NCI-H510A treated with DMSO at 0.1 percent for 48 hours (cell line): ENCODE measurements at regions not wholly inside any gene's neighbourhood (a gene's known extent, or its start where the extent isn't known, plus 50 kb on each side); places are given as distances from the start of the nearest gene placed in this dataset.

Experiments used
- DNase-seq: peaks from one replicate; lab custom pipeline; 2025; lab: John Stamatoyannopoulos, UW

DNA sequence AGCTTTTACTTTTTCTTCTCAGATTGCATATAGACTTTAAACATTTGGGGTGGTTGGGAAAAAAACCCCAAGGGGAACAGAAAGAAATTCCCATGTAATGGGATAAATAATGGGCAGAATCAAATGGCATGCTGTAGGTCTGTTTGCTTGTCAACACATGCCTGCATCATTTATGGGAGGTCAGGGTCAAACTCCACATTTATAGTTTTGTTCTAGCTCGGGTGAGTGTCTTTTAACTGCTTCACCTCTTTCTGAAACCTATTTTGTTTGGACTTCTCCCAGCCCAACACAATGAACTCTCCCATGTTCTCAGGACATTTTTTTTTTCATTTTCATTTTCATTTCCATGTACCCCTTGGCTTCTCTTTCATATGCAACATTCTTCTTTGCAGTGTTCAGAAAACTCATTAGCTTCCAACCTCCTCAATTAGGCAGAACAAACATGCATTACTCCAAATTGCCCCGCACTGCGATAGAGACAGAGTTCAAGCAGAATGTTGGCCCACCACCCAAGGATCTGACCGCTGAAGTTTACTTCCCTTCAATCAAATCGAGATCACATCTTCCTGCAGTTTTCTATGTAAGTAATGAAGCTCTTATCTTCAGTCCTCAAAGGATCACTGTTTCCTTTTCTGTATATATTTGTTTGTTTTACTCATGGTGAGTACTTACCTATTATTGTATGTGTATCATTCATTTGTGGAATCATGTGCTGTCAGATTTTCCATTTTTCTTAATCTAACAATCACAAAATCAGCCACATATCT is 354.6 kb downstream of the ZSWIM6 start:
- DNase-seq, result no peak

GRCh38 chr5:61687371-61687770 is 355.3 kb downstream of the ZSWIM6 start:
- no peak for DNase-seq

DNA sequence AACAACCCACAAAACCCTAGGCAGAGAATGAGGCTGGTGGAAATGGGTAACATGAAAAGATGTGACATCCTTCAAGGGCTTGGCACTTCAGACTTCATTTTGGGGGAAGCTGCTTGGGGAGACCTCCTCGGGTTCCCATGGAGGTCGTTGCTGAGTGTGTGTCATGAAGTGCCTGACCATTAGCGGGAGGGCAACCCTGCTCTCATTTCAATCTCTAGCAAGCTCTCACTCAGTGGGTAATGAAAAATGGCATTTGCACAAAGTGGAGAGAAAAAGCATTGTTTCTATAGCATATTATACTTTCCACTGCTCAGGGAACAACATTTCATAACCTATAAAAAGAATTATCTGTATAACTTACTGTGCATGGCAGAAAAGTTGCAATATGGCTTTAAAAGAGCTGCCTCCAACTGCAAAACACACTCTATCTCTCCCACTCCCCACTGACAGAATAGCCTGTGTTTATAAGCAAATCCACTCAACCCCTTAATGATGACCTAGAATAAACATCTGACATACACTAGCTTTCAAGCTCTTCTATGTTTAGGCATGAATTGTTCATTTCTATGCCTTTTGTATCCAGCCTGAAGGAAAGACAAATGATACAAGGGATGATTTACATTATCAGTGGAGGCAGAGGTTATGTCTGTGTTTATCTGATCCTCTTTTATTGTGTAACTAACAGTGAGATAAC is 357.2 kb downstream of the ZSWIM6 start:
- DNase-seq, result no peak

DNA sequence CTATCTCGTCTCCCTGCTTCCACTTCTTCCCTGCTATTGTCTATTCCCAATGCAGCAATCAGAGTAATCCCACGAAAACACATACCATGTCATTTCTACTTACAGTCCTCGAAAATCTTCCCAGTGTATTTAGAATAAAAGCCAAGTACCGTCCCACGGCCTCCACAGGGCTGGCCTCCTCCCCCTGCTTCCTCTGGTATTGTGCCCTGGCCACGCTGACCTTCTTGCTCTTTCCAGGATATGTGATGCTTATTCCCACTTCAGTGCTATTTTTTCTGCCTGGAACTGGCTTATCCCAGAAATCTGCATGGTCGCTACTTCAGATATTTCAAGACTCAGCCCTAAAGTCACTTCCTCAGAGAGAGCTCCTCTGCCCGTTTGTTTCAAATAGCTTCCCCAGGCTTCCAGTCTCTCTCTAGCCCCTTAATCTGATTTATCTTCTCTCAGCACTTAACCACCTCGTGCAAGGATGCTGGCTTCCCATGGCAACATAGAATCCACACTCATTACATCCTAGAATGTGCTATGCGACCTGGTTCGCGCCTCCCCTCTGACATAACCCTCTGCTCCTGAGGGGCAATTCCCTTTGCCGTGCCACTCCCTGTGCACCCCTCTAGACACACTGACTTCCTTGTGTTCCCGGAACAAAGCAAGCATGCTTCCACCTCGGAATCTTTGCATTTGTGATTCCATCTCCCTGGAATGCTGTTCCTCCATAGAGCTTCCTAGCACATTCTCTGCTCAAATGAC is 365.9 kb downstream of the ZSWIM6 start:
- DNase-seq, result no peak

GRCh38 chr5:61701877-61702602 is 370.0 kb downstream of the ZSWIM6 start:
- no peak for DNase-seq

DNA sequence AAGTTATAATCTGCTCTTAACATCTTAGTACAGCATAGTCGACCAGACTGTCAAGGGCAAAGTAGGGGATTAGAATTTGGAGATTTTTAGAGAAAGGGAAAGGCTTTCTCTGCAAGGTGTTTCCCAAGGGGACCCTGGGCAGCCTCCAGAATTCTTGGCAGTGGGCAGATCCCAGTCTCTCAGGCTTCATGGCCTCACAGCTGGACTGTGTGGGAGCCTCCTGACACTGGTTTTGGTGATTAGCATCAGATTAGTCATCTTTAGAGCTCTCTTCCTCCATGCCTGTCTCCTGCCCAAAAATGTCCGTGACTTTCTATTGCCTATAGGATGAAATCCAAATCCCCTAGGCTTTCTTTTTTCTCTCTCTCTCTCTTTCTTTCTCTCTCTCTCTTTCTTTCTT is 370.7 kb downstream of the ZSWIM6 start:
- DNase-seq, result no peak

GRCh38 chr5:61704289-61704688 is 372.2 kb downstream of the ZSWIM6 start:
- DNase-seq, result no peak

GRCh38 chr5:61706751-61707150 is 374.7 kb downstream of the ZSWIM6 start:
- no peak for DNase-seq

DNA sequence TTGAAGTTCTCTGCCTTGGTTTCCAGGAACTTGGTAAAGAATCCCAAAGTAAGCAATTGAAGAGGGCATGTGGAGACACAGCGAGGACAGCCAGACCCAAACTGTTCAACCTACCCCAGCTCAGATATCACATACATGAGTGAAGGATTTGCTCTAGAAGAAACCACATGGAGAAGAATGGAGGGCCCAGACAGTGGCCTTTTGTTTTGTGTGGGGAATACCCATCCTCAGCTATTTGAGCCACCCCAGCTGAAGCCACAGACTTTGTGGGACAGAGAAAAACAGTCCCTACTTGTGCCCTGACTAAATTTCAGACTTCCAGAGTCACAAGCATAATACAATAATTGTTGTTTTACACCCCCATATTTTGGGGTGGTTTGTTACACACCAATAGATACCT is 387.1 kb downstream of the ZSWIM6 start:
- DNase-seq, result no peak

DNA sequence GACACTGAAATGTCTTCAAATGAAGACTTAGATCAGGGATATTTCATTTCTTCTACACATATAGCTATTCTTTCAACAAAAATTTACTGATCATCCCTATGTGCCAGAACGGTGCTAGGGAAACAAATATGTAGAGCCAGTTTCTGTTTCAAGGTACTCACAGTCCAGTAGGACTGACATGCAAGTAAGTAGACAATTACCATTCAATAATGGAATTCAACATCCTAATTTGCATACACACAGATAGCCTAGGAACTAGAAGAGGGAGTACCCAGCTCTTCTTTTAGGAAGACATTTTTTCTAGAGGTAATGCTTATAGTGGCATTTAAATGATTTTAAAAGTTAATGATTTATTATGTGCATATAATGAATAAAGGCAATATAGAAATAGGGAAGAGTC is 388.8 kb downstream of the ZSWIM6 start:
- no peak for DNase-seq

DNA sequence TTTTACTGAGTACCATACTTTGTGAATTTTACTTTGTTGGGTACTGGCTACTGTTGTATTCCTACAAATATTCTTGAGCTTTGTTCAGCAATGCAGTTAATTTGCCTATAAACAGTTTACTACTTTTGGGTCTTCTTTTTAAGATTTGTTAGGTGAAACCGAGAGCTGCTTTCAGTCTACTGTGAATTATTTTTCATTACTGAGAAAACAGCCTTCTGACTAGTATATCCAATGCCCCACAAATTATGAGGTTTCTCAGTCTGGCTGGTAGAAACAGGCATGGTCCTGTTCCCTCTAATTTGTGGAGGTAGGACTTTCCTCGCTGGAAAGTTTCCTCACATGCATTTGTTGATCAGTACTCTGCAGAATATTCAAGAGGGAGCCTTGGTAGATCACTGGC is 392.0 kb downstream of the ZSWIM6 start:
- no peak for DNase-seq

DNA sequence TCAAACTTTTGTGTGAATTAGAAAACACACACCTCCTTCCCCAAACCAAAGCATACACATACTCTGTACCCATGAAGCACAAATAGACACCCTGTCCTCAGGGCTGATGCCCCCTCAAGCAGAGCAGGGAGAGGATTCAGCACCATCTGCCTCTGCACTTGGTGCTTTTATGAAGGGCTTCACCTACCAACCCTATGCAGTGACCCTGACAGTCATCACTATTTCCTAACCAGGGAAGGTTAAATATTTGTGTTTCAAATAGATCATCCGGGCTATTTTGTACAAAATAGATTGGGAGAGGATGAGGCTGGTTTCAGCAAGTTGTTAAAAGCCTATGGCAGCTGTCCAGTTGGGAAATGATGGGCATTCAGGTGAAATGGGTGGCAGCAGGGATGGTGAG is 396.2 kb downstream of the ZSWIM6 start:
- DNase-seq, result no peak

DNA sequence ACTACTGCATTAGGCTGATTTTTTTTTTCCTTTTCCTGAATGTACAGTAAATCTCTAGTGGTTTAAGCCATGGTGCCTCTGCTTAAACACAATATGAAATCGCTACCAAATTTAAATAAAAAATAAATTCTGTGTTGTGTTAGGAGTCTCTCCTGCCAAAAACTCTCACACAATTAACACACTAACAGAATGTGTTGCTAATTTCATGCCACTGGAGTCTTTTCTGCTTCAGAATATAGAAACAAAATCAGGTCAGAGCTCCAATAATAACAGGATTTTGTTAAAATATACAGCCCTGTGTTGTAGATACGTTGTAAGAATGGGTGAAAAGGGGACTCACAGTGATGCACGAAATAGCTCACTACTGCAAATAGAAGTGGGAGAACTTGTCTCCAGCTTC is 398.8 kb downstream of the ZSWIM6 start:
- DNase-seq, result no peak

DNA sequence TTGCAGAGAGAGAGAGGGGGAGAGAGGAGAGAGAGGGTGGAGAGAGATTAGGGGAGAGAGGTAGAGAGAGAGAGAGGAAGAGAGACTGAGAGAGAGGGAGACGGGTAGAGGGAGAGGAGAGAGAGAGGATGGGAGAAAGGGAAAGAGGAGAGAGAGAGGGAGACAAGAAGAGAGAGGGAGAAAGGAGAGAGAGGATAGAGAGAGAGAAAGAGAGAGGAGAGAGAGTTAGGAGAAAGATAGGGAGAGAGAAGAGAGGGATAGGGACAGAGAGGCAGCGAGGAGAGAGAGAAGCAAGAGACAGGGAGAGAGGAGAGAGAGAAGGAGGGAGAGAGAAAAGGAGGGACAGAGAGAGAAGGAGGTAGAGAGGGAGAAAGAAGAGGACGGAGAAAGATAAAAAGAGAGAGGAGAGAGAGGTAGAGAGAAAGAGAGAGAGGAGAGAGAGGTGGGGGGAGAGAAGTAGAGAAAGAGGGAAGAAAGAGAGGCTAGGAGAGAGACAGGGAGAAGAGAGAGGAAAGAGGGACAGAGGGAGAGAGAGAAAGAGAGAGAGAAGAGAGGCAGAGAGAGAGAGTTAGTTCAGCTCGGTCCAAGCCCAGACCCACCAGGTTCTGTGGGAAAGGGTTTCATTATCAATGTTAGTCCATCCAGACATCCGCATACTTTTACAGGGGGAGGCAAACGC is 399.3 kb downstream of the ZSWIM6 start:
- DNase-seq, result no peak

DNA sequence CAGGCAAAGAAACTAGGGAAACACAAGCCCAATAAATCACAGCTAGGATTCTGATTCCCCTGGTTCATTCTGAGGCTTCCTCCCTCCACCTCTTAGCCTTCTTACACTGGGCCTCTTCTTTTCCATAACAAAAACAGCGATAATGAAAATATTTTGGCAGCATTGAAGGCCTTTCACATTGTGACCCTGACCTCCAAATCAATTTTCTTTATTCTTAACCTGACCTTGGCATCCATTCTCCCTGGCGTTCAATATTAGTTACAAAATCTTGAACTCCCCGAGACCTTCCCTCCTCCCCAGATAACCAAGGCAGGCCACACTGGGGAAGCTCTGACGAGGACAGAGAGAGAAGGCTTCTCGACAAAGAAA is 399.9 kb downstream of the ZSWIM6 start:
- no peak for DNase-seq

DNA sequence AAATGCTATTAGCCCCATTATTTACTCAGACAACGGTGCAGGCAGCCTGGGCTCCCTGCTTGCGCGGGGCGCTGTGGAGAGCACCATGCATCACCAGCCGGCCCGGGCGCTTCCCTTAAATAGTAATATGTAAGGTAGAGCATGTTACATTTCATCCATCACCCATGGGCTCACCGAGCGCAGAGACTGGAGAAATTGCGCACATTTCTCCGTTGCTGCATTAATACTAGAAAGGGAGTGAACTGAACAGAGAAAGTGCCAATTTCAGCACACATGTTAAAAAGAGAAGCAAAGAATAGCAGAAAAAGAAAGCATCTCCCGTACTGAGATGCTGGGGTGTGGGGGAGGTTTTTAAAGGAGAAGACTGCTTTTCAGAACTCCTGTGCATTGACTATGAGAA is 400.3 kb downstream of the ZSWIM6 start:
- no peak for DNase-seq

GRCh38 chr5:61732796-61733195 is 400.7 kb downstream of the ZSWIM6 start:
- no peak for DNase-seq

- DNase-seq, result no peak
These were observed 401.9 kb downstream of the ZSWIM6 start for GRCh38 chr5:61734001-61734400.

DNA sequence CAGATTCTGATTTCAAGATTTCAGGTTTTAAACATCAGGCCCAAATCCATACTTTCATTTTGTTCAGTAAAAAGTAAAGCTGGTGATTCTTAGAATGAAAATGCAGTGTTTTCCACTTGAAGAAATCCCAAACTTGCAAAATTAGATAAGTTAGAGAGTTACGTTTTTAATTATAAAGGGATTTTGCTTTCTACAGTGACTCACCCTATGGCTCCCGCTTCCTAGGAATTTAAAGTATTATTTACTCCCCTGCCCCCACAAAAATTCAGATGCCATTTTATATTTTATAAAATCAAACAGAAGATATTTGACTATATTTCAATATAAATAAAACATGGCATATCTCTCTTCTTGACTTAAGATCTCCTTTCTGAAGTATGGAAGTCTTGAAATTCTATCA is 402.9 kb downstream of the ZSWIM6 start:
- DNase-seq, result no peak

DNA sequence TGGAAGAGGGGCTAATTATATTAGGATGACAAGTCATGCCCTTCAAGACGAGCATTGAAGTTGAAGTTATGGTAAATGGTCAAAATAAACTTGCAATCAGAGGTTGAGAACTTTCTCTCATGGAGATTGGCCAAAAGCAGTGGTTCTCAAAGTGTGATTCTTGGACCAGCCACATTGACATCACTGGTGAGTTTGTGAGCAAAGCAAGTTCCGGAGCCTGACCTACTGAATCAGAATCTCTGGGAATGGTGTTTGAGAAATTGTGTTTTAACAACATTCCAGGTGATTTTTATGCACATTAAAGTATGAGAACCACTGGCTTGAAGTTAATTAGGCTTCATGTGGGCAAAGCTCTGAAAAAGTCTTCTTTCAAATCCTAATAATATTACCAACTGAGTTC is 403.5 kb downstream of the ZSWIM6 start:
- DNase-seq, result no peak

- no peak for DNase-seq
These were observed 403.9 kb downstream of the ZSWIM6 start for GRCh38 chr5:61735995-61736394.
